Activated CD4-positive, alpha-beta T cell treated with anti-CD3 and anti-CD28 coated beads, Interleukin-2, amount 50 U/mL, for 1 hour (primary cell): ENCODE measurements at regions not wholly inside any gene's neighbourhood (a gene's known extent, or its start where the extent isn't known, plus 50 kb on each side); places are given as distances from the start of the nearest gene placed in this dataset.

Experiments used
- DNase-seq: peaks from one replicate; pipeline ENCODE4 v3.0.0-alpha.2; 2020

DNA sequence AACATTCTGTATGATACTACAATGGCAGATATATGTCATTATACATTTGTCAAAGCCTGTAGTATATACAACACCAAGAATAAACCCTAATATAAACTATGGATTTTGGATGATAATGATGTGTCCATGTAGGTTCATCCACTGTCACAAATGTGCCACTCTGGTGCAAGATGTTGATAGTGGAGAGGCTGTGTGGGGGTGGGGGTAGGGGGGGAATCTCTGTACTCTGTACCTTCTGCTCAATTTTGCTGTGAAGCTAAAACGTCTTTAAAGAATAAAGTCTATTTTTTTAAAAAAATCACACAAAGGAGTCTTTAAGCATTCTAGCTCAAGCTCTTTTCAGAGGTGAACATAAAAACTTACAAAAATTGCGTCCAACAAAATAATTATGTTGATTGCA lies 88.2 kb upstream of the ABI3BP start:
- DNase-seq = no peak

DNA sequence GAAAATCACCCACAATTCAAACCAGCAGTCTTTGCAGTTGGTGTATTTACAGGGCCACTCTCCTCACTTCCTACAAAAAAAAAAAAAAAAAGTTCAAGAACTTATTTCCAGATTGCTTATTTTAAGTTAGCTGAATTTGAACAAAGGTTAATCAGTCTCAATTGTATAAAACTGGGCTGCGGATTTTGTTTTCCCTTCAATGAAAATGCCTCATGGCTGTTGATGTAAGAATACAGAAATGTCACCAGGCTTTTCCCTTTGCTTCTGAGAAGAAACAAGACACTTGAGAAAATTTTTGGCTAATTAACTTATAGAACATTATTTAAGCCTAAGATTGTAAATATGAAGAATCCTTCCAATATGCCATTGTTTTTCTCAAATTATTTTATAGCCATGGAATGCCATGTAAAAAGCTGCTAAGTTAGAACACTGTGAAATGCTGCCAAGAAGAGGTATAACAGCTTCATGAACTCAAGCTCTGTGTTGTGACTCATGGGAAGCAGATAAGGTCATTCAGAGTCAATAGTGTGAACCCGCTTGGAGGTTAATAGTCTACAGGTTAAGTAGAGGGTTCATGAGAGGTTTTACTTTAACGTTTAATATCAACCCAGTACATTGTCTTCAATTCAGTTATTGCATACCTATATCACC lies 84.3 kb upstream of the ABI3BP start:
- no peak for DNase-seq

GRCh38 chr3:101074518-101074917 lies 81.3 kb upstream of the ABI3BP start:
- DNase-seq = no peak

DNA sequence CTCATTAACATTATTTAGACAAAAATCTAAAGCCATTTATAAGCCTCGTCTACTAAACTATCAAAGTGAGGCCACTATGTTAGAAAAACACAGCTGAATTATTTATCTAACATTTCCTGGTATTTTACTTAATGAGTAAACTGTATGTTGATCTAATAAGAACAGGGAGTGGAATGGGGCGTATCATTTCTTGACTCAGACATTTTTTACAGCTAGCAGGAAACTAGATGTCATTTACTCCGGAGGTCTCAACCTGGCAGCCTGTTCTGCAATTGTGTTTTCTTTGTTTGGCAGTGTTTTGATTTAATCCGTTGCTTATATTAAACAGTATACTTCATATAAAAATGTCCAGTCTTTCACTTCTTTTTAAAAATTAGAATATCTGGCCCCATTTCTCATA lies 79.1 kb upstream of the ABI3BP start:
- no peak for DNase-seq

GRCh38 chr3:101070799-101071121 lies 77.5 kb upstream of the ABI3BP start:
- no peak for DNase-seq

GRCh38 chr3:101069901-101070798 lies 76.9 kb upstream of the ABI3BP start:
- peak; percentile 62 for DNase-seq

- DNase-seq = no peak
These were observed 75.8 kb upstream of the ABI3BP start for GRCh38 chr3:101068876-101069606.

- no peak for DNase-seq
These were observed 73.5 kb upstream of the ABI3BP start for GRCh38 chr3:101066711-101067129.

DNA sequence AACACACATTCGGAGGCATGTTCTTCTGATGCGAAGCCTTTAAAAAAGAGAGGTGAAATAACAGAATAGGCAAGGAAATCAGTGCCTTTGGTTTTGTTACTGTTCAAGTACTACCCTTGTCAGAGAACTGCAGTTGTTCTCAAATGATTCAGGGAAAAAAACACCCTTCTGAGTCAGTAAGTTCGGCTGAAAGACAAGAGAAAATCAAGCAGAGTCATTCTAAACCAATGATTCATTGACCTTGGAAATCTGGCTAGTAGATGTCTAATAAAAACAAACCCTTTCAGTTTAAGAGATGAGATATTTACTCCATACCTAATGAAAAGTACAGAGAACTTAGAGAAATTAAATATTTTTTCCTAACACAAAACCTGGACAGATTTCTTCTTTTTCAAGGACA lies 72.7 kb upstream of the ABI3BP start:
- no peak for DNase-seq

DNA sequence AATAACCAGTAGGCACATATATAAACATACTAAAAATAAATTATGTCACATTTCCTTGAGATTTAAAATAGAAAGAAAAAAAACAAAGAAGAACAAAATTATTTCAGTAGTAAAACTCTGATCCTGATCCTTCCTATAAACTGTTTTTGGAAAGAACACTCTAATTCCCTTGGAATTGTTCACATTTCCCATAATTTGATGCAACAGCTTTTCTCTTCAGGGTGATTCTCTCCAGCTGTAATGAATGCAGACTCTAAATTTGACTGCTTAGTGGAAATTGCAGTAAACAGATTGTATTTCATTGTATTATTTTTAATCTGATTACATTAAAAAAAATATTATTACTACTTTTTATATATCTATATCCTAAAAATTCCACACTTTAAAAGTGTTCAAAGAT lies 70.2 kb upstream of the ABI3BP start:
- no peak for DNase-seq

DNA sequence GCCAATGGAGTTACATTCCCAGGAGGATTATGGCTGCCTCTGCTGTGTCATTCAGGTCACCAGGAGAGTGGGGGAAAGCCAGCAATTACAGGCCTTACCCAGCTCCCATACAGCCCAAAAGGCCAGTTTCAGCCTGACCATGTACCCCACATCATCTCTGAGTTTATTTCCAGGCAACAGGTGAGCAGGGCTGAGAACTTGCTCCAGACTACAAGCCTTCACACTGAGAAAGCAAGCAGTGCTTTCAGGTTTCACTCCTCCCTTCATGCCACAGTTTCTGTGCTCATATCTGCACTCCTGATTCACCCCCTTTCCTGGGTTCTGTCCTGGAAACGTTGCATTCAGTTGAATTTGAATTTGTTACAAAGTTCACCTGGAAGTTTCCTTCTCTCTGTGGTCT lies 68.1 kb upstream of the ABI3BP start:
- DNase-seq = no peak

GRCh38 chr3:101050866-101051265 lies 57.6 kb upstream of the ABI3BP start:
- DNase-seq = no peak

- no peak for DNase-seq
These were observed 56.8 kb upstream of the ABI3BP start for GRCh38 chr3:101050046-101050445.

DNA sequence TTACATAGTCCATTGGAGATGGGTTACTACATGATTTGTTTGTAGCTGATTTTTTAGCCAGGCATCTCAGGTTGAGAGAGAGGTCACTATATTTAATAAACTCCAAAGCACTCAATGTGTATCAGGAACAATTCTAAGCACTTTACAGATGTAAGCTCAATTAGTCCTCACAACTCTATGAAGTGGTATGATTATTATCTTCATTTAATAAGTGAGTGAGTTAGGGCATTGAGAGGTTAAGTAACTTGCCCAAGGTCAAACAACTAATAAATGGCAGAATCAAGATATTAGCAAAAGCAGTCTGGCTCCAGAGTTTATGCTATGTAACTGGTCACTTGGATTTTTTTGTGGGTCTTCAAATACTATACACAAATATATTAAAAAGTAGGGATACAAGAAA lies 56.3 kb upstream of the ABI3BP start:
- no peak for DNase-seq

- DNase-seq = no peak
These were observed 50.5 kb upstream of the ABI3BP start for GRCh38 chr3:101043687-101044078.

GRCh38 chr3:101042996-101043686 lies 49.9 kb upstream of the ABI3BP start:
- DNase-seq = no peak
